HG02938 (cell line): ENCODE measurements at regions not wholly inside any gene's neighbourhood (a gene's known extent, or its start where the extent isn't known, plus 50 kb on each side); places are given as distances from the start of the nearest gene placed in this dataset.

ENCODE experiments used
- ATAC-seq: cut with Tn5 transposase; IDR thresholded peaks from one replicate; pipeline ENCODE4 v1.9.1; 2021; ENCODE audit warnings: mild to moderate bottlenecking, moderate library complexity; ENCODE audit not compliant: unreplicated experiment

DNA sequence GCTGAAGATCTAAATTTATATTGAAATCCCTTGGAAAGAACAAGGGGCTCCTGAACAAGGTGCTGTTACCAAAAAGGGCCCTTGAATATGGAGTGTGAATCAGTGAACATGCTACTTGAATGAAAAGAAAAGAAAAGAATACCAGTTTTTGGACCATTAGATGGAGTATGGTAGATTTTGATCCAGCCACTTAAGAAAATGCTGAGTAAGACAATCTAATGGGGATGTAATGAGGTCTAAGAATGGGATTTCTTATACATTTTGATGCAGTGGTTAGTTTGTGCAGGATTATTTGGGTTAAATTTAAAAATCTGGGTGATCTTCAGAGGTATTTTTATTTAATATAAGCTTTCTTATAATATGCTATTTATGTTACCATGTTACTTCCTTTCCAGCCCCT, 2003.0 kb upstream of the LRRTM1 start:
- no peak for ATAC-seq

DNA sequence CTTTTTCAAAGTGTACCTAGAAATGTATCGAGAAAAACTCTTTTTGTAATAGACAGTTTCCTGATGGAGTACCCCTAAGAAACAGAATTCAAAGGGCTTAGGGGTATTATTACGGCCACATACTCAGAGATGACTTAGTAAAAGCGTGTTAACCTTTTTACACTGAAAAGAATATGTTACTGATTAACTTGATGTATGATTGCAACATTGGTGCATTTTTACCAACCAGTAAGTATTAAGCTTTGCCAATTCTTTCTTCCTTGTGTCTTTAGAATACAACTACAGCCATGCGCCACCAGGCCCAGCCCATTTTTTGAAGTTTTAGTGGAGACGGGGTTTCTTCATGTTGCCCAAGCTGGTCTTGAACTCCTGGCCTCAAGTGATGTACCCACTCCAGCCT, 1997.0 kb upstream of the LRRTM1 start:
- ATAC-seq, result no peak

DNA sequence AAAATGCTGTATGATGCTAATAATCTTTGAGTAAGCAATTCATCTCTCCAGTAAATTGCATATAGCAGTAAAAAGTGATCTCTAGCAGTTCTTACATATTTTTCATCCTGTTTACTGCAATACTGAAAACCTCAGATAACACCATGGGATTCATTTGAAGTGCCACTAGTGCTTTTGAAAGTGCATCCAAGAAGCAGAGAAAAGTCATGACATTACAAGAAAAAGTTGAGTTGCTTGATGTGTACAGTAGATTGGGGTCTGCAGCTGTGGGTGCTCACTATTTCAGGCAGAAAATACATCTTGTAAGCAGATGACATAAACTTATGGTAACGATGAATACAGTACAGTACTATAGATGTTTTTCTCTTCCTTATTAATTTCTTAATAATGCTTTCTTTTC, 1984.9 kb upstream of the LRRTM1 start:
- ATAC-seq, result no peak

DNA sequence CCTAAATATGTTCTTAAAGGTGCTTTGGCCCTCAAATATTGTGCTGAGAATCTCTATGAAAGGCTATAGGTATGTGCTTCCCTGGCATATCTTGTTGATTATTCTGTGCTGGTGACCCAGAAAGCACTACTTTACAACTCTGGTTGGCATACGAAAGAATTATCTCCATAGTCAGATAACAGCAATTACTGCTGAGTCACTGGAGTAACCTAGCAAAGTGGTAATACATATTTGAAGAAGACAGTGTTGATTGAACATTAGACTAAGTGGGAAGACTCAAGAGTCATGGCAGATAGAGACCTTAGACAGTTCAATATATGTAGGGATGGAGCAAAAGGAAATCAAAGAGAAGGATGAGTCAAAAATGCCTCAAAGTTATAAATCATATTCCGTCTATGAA, 1978.5 kb upstream of the LRRTM1 start:
- no peak for ATAC-seq

DNA sequence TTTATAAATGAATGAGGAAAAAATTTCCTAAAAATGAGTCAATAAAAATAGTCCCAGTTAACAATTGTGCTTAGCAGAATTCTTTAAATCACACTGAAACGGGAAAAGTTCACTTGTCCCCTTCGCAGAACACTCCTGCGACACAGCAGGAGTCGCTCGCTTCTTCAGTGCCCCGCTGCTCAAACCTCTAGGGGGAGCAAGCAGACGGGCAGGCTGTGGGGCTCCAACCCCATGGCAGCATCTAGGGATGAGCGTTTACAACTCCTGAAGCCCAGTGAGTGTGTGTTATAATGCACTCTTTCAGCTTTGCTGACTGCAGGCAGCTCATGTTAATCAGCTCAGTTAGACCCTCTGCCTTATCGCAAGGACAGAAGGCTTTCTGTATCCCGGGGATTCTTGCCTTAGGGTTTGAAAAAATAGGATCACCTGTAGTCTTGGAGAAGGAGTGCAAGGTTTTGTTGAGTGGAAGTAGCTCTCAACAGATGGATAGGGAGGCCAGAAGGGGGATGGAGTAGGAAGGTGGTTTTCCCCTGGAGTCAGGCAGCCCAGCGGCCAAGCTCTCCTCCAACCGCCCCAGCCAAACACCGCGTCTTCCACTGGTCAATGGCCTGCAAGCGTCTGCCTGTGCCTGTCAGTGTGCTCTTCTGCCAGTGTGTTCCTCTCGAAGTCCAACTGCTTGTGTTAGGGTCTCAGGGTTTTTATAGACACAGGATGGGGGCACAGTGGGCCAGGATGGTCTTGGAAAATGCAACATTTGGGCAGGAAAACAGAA, 1977.7 kb upstream of the LRRTM1 start:
- ATAC-seq, result no peak

DNA sequence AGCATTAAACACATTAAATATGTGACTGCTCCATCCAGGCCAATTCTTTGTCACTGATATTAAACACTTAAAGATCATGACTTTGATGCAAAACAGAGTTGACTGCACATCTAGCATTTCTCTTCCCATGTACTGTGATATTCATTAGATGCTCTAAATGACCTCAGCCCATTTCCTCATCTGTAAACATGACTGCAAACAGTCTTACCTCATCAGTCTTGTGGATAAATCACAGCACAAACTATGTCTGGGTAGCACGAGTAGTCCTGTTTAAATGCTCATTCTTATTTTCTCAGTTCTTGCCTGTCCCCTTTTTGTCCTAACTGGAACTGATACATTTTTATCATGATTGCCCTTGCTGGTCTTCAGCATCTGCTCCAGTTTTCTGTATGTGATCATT, 1974.8 kb upstream of the LRRTM1 start:
- no peak for ATAC-seq

DNA sequence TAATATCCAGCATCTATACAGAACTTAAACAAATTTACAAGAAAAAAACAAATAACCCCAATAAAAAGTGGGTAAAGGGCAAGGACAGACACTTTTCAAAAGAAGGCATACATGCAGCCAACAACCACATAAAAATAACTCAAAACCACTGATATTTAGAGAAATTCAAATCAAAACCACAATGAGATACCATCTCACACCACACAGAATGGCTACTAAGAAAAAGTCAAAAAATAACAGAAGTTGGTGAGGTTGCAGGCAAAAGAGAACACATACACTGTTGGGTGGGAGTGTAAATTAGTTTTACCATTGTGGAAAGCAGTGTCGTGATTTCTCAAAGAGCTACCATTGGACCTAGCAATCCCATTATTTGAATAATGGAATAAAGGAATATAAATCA, 1973.9 kb upstream of the LRRTM1 start:
- no peak for ATAC-seq

DNA sequence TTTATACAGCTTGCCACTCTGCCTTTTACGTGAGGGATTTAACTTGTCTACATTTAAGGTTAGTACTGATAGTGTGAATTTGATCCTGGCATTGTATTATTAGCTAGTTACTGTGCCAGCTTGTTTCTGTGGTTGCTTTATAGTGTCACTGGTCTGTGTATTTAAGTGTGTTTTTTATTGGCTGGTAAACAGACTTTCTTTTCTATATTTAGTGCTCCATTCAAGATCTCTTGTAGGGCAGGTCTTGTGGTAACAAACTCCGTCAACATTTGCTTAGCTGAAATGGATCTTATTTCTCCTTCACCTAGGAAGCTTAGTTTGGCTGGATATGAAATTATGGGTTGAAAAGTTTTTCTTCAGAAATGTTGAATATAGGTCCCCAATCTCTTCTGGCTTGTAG, 1971.0 kb upstream of the LRRTM1 start:
- ATAC-seq, result no peak

DNA sequence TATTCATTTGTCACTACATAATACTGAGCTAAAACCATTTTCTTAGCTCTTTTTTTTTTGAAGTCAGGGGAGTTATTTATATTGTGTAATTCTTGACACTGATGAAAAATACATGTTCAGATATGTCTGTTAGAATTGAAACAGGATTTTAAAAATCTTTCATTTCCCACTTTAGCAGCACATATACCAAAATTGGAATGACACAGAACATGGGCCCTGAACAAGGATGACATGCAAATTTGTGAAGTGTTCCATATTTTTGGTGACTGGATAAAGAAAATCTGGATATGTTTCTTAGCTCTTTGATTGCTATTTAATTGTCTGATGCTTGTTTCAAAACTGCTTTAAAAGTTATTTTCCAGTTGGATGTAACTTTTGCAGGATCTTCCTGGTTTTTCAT, 1963.9 kb upstream of the LRRTM1 start:
- no peak for ATAC-seq

DNA sequence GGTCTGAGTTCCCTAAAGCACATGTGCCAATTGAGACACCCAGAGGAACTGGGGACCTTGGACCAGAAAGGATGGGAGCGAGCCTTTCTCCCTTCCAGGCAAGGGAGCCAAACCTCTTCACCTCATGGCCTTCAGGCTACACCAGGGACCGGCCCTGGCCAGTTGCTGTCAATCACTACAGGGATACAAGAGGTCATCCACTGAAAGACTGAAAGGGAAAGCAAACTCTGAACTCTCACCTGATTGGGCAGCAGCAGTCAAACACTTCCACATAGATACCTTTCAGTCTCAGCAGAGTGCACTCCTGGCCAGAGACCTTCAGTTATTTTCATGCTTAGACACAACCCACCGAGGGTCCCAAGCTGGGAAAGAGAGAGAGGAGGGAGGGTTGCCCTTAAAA, 1956.0 kb upstream of the LRRTM1 start:
- ATAC-seq, result no peak

DNA sequence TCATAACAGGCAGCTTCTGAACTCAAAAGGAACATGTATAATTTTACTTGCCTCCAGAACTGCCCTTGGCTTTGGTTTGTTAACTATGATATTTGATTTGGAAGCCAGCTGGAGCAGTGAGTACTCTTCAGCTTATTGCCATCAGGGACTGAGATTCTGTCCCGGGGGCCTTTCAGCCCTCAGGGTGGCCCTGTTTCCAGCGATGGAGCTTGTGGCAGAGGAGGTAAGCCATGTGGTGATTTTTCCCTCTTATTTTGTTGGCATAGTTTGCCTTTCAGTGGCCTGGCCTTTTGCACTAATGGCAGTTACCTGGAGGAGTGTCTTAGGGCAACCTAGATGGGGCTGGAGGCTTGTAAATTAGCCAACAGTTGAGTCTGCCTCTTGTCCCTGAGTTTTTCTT, 1955.0 kb upstream of the LRRTM1 start:
- no peak for ATAC-seq

DNA sequence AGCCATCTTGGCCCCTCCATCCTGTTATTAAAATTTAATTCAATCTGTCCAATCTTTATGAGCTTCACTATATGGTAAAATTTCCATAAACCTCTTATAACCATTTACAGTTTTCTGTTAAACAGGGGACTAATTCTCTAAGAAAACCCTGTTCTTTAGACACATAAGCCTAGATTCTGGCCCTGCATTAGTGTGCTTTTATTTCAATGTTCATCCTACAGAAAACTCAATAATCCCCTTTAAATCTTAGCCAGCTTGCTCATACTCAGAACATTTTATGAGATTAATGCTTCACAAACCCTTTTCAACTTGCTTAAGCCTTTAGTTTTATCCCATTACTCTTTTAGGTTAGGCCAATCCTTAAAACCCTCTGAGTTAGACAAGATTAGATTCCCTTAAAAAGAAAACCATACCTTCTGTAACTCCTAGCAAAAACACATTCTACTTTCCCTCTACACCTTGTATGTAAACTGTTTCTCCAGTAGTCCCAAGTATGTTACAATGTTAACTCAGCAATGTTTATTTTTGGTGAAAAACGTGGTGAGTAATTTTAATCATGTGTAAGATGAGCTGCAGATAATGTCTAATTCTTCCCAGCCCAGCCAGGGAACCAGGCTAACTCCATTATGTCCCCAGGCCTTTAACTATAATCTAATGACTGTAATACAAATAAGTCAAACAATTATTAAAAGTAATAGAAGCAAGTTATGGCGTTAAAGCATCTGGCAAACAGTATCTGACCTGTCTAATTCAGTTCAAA, 1953.4 kb upstream of the LRRTM1 start:
- ATAC-seq, result no peak

DNA sequence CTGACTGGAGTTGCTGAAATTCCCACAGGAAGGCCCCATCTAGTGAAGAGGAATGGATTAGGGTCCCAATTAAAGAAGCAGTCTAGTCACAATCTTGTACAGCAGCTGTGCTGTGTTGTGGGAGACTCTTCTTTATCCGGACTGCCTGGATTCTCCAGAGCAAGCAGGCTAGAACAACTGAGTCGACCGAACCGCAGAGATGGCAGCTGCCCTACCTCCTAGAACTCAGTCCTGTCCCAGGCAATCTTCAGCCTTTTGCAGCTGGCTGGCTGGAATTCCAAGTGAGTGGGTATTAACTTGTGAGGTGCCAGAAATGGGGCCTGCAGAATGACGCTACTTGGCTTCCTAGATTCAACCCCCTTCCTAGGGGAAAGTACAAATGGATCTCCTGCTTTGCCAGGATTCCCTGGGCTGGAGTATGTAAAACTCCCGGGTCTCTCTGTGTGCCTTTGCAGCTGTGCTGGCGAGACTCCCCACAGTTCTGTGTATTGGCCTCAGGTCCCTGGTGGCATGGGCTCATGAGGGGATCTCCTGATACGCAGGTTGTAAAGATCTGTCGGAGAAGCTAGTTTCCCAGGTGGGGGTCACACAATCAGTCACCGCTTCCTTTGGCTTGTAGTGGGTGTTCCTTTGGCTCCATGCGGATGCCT, 1952.6 kb upstream of the LRRTM1 start:
- ATAC-seq, result no peak

DNA sequence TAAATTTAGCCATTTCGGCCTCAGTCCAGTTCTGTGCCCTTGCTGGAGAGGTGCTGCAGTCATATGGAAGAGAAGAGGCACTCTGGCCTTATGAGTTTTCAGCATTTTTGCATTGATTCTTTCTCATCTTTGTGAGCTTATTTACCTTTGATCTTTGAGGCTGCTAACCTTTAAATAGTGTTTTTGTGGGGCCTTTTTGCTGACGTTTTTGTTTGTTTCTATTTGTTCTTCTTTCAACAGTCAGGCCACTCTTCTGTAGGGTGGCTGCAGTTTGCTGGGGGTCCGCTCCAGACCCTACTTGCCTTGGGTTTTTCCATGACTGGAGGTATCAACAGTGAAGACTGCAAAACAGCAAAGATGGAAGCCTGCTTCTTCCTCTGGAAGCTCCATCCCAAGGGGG, 1951.7 kb upstream of the LRRTM1 start:
- no peak for ATAC-seq

DNA sequence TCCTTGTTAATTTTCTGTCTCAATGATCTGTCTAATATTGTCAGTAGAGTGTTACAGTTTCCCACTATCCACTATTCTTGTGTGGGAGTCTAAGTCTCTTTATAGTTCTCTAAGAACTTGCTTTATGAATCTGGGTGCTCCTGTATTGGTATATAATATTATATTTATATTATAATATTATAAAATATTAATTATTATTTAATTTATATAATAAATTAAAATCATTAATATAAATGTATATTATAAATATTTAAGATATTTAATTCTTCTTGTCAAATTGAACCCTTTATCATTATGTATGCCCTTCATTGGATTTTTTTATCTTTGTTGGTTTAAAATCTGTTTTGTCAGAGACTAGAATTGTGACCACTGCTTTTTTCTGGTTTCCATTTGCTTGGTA, 1950.2 kb upstream of the LRRTM1 start:
- ATAC-seq, result no peak

DNA sequence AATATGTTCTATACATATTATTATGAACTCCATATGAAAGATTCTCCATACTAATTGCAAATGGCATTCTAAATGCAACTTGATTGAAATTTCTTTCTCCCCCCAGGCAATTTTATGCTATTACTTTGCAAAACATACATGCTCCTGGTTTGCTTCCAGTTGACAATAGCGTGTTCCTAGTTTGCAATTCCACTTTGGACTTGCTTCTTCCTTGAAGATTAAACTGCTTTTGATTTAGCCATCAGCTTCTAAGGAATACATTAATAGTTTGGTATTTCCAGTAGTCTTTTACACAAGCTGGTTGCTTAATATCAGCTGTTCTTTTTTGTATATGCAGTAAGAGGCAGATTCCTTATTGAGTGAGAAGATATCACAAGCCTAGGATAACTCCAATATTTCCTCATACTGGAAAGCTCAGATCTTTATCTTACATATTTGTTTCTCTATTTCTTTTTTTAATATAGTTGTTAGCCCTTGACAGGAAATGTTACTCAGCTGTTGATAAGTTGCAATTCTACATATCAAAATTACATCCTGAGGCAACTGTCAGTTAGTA, 1941.7 kb upstream of the LRRTM1 start:
- no peak for ATAC-seq

DNA sequence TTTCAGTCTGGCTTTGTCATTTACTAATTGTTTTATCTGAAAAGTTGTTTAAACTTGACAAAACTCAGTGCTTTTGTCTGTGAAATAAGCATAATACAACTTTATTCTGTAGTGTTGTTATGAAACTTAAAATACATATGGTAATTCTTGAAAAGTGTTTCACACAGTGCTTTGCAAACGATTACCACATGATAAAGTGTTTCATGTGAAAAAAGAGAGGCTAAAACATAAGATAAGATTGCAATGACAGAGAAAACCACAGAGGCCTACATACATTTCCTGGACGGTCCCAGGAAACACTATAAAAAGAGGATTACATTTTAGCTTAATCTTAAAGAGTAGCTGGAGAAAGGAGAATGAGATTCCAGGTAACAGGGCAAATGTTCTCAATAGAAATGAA, 1934.6 kb upstream of the LRRTM1 start:
- ATAC-seq, result no peak

DNA sequence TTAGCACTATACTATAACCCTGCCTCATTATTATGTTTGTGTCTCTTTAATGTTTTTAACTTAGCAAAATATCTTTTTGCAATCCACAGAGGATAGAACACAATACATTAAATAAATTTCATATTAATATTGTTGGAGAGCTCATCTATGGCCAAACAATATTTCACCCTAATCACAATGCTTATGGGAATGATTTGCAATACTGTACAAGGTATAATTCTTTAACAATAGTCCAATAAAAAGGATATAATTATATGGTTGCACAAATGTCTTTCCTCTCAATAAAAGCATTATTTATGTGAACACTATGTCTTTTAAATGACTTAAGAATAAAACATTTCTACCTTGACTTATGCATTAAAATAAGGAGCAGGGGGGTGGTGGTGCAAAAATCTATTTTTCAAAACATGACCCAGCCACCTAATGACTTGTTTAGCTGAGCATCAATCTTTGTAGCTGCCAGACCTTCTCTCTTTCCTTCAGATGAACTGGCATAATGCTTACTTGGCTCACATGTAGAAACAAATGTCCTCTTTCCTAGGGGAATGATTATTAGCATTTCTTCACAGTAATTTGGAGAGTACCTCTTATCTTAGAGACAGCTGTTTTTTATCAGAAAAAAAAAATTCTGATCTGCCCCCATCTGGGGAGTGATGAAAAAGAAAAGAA, 1933.6 kb upstream of the LRRTM1 start:
- ATAC-seq, result no peak

DNA sequence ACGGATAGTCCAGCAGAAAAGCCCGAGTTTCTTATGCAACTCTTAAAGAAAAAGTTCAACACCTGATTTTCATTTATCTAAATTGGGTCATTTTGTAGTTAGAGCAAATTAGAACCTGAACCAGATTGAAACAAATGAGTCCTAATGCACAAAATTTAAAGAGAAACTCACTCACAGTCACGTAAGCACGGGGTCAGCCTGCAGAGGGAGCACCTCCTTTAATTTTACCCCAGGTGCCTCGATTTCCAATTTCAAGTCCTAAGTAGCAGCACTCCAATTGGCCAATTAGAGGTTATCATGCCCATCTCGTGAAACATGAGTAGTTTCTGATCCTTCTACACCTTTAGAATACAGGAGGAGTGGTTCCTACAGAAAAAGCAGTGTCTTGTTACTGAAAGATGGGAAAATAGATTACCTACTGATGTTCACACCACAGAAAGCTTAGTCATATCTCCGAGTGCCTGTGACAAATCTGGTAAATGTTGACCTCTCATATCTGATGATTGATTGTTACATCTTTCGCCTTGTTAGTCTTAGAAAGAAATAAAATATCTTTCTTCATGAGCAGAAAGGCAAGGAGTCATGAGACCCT, 1929.8 kb upstream of the LRRTM1 start:
- no peak for ATAC-seq

DNA sequence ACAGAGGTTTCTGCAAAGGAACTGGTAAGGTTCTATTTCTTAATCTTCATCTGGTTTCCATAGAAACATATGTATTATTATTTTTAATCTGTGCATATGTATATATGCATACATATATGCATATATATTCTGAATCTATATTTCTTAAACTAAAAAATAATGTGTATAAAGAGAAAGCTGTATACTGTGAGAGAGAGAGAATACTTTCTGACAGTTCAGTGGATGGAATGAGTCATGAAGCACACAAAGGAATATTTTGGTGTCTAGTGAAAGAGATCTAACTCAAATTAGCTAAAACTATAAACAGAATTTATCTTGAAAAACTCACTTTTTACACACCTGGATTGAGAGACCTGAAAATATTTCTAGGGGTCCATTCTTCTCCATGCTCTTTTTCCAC, 1929.3 kb upstream of the LRRTM1 start:
- no peak for ATAC-seq

DNA sequence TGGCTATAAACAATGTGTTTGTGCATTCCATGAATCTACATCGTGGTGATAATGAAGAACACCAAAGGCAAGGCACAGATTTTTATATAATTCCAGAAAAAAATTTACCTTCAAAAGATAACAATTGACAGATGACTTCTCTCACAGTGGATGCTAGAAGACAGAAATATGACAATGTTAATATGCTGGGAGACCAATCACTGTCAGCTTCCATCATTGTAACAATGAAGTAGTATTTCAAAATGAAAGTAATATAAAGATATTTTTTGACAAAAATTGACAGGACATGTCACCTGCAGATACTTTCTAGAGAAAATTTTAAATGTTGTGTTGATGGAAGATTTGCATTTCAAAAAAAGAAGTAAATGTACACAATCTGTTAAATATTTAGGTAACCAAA, 1925.9 kb upstream of the LRRTM1 start:
- no peak for ATAC-seq
